Hematopoietic multipotent progenitor cell (in vitro differentiated cells): ENCODE measurements at regions not wholly inside any gene's neighbourhood (a gene's known extent, or its start where the extent isn't known, plus 50 kb on each side); places are given as distances from the start of the nearest gene placed in this dataset.

ENCODE experiments used
- DNase-seq, 3 donors: peaks; one replicate each; pipeline ENCODE4 v3.0.0-alpha.2; 2011 to 2015; ENCODE audit warnings: low read depth in 2 of 3, low spot score in 2 of 3

GRCh38 chr15:93413745-93414144 lies 324.7 kb upstream of the RGMA start:
- no peak for DNase-seq

- no peak for DNase-seq
Measured at GRCh38 chr15:93399121-93399520, 310.1 kb upstream of the RGMA start.

DNA sequence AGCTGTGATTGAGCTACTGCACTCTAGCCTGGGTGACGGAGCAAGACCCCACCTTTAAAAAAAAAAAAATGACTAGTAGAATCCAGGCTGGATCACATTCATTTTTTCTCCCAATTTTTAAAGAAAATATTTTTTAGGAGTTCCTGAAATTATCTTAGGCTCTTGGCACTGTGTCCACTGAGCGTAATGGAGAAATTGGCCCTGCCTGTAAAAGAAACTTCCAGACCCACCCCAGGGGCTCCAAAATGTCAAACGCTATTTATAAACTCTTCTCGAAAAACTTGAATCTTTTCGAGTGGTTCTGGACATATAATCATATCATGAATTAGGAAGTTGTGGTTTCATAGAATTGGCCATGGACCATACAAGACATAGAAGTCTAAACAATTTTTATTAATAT lies 300.2 kb upstream of the RGMA start:
- no peak for DNase-seq

GRCh38 chr15:93384886-93385285 lies 295.9 kb upstream of the RGMA start:
- DNase-seq: no peak

DNA sequence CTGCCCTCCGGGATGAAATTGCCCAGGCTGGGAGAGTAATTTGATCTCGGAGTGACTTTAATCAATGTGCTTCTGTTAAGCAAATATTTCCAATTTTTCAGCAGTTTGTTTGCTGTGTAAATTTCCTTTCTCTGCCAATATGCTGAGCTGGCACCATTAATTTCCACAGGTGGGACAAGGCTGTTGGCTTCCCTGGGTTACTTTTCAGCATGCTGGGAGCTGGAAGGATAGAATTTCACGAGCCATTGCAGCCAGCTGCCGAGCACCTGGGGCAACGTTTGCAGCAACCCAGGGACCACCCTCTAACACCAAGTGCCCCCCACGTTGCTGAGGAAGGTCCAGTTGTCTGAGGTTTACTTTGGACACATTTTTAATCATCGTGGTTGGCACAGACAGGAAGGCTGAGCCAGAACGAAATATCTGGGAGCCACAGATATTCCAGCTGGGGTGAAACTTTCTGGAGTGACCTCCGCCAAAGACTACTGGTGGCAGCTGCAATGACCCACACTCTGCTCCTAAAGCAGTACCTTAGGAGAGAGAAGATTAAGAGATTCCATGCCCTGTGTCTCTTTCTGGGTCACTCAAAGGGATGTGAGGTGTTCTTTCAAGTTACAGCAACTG lies 293.3 kb upstream of the RGMA start:
- DNase-seq: no peak

GRCh38 chr15:93378558-93378957 lies 289.5 kb upstream of the RGMA start:
- DNase-seq: no peak

DNA sequence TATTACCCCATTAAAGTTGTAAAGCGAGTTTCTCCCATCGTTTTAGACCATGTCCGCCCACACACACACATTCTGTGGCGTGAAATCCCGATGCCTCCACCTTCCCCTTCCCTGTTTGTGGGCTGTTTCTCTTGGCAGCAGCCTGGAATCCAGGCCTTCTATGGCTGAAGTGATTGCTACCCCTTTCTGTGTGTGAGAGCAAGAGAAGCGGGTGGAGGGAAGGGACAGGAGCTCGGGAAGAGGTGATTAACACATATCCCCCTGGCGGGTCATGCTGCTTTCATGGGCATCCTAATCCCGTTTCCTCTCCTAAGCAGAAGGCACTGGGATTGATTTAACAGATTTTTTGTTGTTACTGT lies 283.8 kb upstream of the RGMA start:
- DNase-seq: no peak

DNA sequence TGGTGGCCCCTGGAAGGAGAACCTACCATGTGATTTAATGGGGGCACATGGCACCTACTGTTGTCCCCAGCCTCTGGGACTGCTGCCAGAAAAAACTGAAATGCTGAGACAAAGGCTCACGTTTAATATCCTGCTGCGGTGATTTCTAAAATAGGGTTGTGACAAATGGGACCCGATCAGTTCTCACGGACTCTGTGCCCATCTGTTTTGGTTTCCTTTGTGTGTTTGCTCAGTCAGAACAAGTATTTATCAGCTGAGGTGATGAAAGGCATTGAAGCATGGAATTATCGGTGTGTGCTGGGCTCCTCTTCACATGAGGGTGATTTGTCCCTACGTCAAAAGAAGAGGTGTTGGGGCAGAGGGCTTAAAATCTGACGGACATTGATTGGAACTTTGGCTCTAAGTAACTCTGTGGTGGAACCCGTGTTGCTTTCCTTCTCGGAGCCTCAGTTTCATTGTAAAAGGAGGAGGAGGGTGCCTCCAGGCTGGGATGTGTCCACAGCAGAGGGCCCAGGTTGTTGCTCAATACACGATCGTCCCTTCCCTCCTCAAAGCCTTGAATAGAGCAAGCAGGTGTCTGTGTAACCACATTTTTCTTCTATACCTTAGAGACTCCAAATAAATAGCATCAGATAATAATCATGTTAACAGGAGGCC lies 283.3 kb upstream of the RGMA start:
- DNase-seq: no peak

DNA sequence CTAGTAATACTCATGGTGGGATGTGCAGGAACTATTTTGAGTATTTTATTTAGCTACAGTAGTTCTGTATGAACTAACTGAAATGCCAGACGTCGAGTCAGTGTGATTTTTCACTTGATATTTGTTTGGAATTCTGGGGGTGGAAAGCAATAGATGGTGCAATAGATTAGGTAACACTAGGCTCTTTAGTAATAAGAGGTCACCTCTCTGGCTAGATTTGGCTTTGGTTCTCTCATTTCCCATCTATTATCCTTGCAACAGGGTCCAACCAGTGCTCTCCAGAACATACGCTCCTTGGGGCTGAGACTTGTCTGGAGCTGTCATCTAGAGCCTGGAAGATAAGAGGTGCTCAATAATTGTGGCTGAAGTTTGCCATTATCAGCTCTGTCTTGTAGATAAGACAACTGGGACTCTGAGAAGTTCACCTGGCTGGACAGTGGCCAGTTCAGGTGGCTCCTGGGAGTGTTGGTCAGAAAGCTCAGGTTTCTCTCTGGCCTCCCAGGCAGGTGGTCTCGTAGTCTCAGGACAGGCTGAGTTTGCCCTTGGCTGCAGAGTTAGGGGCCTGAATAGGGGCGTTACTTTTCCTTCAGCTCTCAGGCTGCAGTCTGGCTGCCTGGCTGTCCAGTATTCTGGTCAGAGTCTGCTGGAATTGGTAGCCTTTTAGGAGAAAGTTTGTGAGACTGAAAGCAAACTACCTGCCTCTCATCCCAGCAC lies 277.5 kb upstream of the RGMA start:
- DNase-seq: no peak

- DNase-seq: no peak
Measured at GRCh38 chr15:93362821-93363220, 273.8 kb upstream of the RGMA start.

- DNase-seq: no peak
Measured at GRCh38 chr15:93362203-93362602, 273.2 kb upstream of the RGMA start.

DNA sequence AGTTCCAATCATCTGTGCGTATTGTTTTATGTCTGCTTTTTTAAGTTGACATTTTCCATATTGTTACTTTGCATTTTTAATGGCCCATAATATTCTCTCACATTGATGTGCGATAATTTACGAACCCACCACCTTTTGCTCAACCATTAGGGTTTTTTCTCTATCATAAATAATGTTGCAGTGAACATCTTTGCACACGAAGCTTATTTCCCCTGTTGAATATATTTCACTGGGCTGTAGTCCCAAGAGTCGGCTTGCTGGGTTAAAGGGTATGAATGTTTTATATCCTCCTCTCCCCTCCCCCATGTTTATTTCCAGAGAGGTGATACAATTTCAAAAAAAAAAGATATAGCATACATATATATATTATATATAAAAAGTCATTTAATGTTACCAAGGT lies 272.7 kb upstream of the RGMA start:
- DNase-seq: no peak

GRCh38 chr15:93360976-93361375 lies 272.0 kb upstream of the RGMA start:
- no peak for DNase-seq

DNA sequence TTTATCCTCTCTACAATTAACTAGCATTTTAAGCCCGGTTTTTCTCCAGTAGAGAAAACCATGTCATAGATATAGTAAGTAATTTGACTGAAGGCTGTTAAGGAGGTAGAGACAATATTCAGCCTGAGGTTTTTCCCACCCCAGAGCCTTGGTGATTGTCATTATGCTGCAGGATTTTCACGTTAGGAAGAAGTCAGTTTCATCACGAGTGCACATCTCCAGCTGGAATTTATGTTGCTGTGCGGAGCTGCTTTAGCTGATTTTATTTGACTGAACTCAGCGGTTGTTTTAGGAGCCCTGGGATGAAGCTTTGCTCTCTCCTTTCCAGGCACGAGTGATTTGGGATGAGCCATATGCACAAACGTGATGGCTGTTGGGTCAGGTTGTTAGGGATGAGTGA lies 271.3 kb upstream of the RGMA start:
- no peak for DNase-seq

DNA sequence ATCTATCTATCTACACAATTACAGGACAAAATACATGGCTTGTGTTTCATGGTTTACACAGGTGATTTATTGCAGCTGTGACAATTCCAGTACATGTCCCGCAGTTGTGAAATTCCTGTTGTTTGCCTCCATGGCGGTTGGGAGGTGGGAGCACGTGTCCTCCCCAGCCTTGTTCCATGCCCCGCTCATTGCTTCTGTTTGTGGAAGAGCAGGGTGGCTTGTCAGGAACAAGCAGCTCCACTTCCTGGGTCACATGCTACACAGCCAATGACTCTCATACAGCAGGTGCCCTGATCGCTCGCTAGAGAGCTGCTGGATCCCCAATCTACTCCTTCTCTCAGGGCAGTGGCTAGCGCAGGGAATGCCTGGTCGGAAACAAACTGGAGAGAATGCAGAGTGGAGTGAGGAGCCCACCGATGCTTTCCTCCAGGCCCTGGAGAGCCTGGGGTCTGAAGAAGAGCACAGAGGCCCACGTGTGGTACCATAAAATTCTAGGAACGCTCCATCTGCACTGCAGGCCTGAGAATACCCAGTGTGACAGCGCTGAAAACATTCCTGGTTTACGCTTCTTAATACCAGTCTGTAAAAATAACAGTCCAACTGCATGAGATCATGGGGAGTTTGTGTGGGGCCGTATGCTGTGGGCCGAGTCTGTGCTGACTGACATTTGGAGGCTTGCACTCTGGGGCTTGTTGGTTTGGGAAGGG lies 270.6 kb upstream of the RGMA start:
- no peak for DNase-seq

- DNase-seq: no peak
Measured at GRCh38 chr15:93359060-93359408, 270.0 kb upstream of the RGMA start.

DNA sequence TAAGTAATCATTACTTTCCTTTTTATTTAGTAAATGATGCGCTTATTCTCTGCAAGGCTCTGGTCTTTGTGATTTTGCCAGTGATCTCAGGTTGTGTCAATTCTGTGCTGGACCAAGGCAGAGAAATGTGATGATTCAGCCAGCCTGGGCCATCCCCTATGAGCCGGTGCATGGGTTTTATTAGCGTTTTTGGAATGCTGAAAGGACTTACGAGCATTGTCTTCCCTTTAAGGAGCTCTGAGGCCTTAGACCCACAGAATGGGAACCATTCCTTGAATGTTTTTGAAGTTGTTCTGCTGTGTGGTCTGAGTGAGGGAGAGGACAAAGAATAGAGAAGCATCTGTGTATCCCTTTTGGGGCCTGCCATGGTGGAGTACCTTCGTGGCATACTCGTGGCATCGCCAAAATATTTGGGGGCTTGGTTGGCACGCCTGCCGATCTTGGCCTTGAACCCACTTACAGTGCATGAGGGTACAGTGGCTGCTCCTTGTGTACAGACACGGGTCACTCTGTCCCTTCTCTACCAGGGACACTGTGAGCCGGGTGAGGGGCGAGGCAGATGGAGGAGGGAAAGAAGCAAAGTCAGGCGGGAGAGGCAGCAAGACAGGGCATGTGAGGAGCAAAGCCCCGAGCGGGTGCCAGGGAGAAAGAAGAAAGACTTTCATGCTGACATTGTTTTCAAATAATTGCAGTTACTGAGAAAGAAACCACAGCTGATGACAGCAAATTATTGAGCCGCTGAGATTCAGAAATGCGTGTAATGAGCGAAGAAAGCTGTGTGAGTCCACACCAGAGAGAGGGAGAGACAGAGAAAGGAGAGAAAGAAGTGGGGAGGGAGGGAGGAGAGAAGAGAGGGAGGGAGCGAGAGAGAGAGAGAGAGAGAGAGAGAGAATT lies 269.4 kb upstream of the RGMA start:
- DNase-seq: no peak

GRCh38 chr15:93348711-93349545 lies 259.9 kb upstream of the RGMA start:
- no peak for DNase-seq

DNA sequence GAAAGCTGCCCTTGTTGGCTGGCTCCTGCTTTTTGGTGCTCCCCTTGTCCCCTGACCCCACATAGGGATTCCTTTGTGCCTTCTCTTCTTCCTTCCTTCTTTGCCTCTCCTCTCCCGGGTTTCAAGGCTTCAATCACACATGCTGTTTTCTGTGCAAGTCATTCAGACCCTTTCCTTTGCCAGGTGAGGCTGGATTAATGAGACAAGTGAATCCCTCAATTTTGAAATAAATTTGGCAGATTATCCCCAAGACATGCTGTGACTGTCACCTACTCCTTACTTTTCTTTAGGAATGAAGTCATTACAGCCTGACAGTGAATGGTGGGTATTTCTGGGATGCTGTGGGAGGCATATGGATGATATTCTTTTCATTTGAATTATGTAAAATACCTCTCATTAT lies 259.0 kb upstream of the RGMA start:
- no peak for DNase-seq

GRCh38 chr15:93345981-93346380 lies 257.0 kb upstream of the RGMA start:
- no peak for DNase-seq
